ENCODE measurements at regions not wholly inside any gene's neighbourhood (a gene's known extent, or its start where the extent isn't known, plus 50 kb on each side); places are given as distances from the start of the nearest gene placed in this dataset.

- Histone ChIP-seq H3K9me2 (ENCODE audit: insufficient read depth, low read length) (no peaks in the 10 kb centered on the region), H3K9me3 (ENCODE audit: low read length) (no peaks in the 10 kb centered on the region), H4K20me1 (ENCODE audit: insufficient read depth, low read length) (no peaks in the 10 kb centered on the region), H3K4me2 (ENCODE audit: low read length) (no peak overlapping the region), H3K4me3 (ENCODE audit: low read depth, low read length, poor library complexity, severe bottlenecking) (no peak overlapping the region), H2AFZ (ENCODE audit: low read length) (no peak overlapping the region), H3K36me3 (ENCODE audit: insufficient read depth, low read length) (no peaks in the 10 kb centered on the region), H3K79me2 (ENCODE audit: insufficient read depth, low read depth, low read length) (no peaks in the 10 kb centered on the region), H3K4me1 (ENCODE audit: insufficient read depth, low read length, poor library complexity, severe bottlenecking) (no peaks in the 10 kb centered on the region), H3K27ac (ENCODE audit: low read depth, low read length, poor library complexity, severe bottlenecking) (no peak overlapping the region)
- BruUV-seq (replicated peaks), result no TSS peak
- ChIA-PET POLR2A (no interaction called here), CTCF (ENCODE audit: unreplicated experiment) (no interaction called here)
- TF ChIP-seq, protein P1, sequence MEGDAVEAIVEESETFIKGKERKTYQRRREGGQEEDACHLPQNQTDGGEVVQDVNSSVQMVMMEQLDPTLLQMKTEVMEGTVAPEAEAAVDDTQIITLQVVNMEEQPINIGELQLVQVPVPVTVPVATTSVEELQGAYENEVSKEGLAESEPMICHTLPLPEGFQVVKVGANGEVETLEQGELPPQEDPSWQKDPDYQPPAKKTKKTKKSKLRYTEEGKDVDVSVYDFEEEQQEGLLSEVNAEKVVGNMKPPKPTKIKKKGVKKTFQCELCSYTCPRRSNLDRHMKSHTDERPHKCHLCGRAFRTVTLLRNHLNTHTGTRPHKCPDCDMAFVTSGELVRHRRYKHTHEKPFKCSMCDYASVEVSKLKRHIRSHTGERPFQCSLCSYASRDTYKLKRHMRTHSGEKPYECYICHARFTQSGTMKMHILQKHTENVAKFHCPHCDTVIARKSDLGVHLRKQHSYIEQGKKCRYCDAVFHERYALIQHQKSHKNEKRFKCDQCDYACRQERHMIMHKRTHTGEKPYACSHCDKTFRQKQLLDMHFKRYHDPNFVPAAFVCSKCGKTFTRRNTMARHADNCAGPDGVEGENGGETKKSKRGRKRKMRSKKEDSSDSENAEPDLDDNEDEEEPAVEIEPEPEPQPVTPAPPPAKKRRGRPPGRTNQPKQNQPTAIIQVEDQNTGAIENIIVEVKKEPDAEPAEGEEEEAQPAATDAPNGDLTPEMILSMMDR (conservative IDR thresholded peaks at IDR 0.05; ENCODE audit: low read length), result no peak
- TF ChIP-seq EZH2phosphoT487 (IDR thresholded peaks at IDR 0.05; ENCODE audit: borderline replicate concordance, low read depth, low read length), result no peak
- no peak for DNase-seq (ENCODE audit: low spot score)
- intact Hi-C loops (cut with micrococcal nuclease; ENCODE audit: unreplicated experiment), result no loop called here
Observed at GRCh38 chr11:79809487-79809886, 368.7 kb upstream of the TENM4 start.

DNA sequence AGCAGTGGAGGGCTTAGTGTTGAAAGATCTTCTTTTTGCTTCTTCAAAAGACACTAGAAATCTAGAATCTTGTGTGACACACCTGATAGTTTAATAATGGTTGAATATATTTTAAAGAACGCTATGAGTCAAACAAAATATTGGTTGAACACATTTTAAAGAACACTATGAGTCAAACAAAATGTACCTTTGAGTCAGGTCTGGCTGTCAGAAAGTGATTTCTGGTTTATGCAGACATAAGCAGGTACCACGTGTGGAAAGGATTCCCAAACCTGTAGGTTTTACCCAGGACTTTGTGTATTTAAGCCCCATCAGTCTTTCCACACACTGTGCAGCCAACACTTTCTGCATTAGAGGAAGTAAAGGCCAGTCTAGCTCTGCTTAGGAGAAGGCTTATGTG is 366.7 kb upstream of the TENM4 start:
- H4K20me1 ChIP-seq (ENCODE audit: insufficient read depth, low read length), result no peaks in the 10 kb centered on the region
- no peak overlapping the region for H3K4me3 ChIP-seq (ENCODE audit: low read depth, low read length, poor library complexity, severe bottlenecking)
- DNase-seq (ENCODE audit: low spot score), result no peak
- intact Hi-C loops (cut with micrococcal nuclease; ENCODE audit: unreplicated experiment), result no loop called here
- POLR2A ChIA-PET, result no interaction called here
- no peaks in the 10 kb centered on the region for H3K9me3 ChIP-seq (ENCODE audit: low read length)
- BruUV-seq (replicated peaks), result no TSS peak
- CTCF ChIA-PET (ENCODE audit: unreplicated experiment), result no interaction called here
- no peak overlapping the region for H3K4me2 ChIP-seq (ENCODE audit: low read length)
- no peak overlapping the region for H3K27ac ChIP-seq (ENCODE audit: low read depth, low read length, poor library complexity, severe bottlenecking)
- H2AFZ ChIP-seq (ENCODE audit: low read length), result no peak overlapping the region
- H3K4me1 ChIP-seq (ENCODE audit: insufficient read depth, low read length, poor library complexity, severe bottlenecking), result no peaks in the 10 kb centered on the region
- no peaks in the 10 kb centered on the region for H3K36me3 ChIP-seq (ENCODE audit: insufficient read depth, low read length)
- no peaks in the 10 kb centered on the region for H3K9me2 ChIP-seq (ENCODE audit: insufficient read depth, low read length)
- H3K79me2 ChIP-seq (ENCODE audit: insufficient read depth, low read depth, low read length), result no peaks in the 10 kb centered on the region
- TF ChIP-seq EZH2phosphoT487 (IDR thresholded peaks at IDR 0.05; ENCODE audit: borderline replicate concordance, low read depth, low read length), result no peak
- TF ChIP-seq, protein P1 (conservative IDR thresholded peaks at IDR 0.05; ENCODE audit: low read length), result no peak

DNA sequence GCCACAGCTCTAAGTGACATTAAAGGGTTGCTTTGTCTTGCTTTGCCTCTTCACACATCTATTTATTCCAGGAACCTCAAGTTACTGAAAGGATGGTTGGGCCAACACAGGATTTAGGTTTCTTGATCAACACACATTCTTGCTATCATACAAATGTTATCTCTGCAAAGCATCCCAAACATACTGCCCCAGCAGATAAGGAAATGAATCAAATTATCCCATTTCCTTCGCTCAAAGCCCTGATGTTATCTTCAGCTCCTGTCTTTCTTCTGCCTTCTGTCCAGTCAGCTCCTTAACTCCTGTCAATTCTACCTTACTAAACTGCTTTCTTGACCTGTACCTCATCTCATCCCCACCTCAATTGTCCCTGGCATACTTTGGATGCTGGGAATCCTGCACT is 355.9 kb upstream of the TENM4 start:
- no peaks in the 10 kb centered on the region for H4K20me1 ChIP-seq (ENCODE audit: insufficient read depth, low read length)
- H3K27ac ChIP-seq (ENCODE audit: low read depth, low read length, poor library complexity, severe bottlenecking), result no peak overlapping the region
- no peak for DNase-seq (ENCODE audit: low spot score)
- H3K4me3 ChIP-seq (ENCODE audit: low read depth, low read length, poor library complexity, severe bottlenecking), result no peak overlapping the region
- intact Hi-C loops (cut with micrococcal nuclease; ENCODE audit: unreplicated experiment), result no loop called here
- H3K36me3 ChIP-seq (ENCODE audit: insufficient read depth, low read length), result no peaks in the 10 kb centered on the region
- H2AFZ ChIP-seq (ENCODE audit: low read length), result no peak overlapping the region
- no peaks in the 10 kb centered on the region for H3K4me1 ChIP-seq (ENCODE audit: insufficient read depth, low read length, poor library complexity, severe bottlenecking)
- no peak for TF ChIP-seq EZH2phosphoT487 (IDR thresholded peaks at IDR 0.05; ENCODE audit: borderline replicate concordance, low read depth, low read length)
- TF ChIP-seq, protein P1 (conservative IDR thresholded peaks at IDR 0.05; ENCODE audit: low read length), result no peak
- no peaks in the 10 kb centered on the region for H3K9me3 ChIP-seq (ENCODE audit: low read length)
- H3K79me2 ChIP-seq (ENCODE audit: insufficient read depth, low read depth, low read length), result no peaks in the 10 kb centered on the region
- H3K4me2 ChIP-seq (ENCODE audit: low read length), result no peak overlapping the region
- POLR2A ChIA-PET, result interaction anchor here (0.7 kb wide), 1 partner anchor 1095 kb away, joined by 3 read pairs; no protein-coding TSS in a partner anchor
- no peaks in the 10 kb centered on the region for H3K9me2 ChIP-seq (ENCODE audit: insufficient read depth, low read length)
- no TSS peak for BruUV-seq (replicated peaks)
- CTCF ChIA-PET (ENCODE audit: unreplicated experiment), result no interaction called here
